Heart right ventricle (tissue), 16 donors: ENCODE measurements at regions not wholly inside any gene's neighbourhood (a gene's known extent, or its start where the extent isn't known, plus 50 kb on each side); places are given as distances from the start of the nearest gene placed in this dataset.

Source experiments
- ATAC-seq, 8 donors: fragments of 200-7000 bp; cut with Tn5 transposase; one replicate each; pipeline ENCODE4 v1.9.1; 2020; ENCODE audit warnings: mild to moderate bottlenecking in 8 of 8, moderate library complexity in 8 of 8, moderate number of reproducible peaks in 1 of 8
- DNase-seq, 2 donors: peaks; one replicate each; pipeline ENCODE4 v3.0.0-alpha.2; 2020
- H3K27ac ChIP-seq, 10 donors: fragments of 200-600 bp; sonication (generic) in 2 of 10; one replicate each; pipeline versions ENCODE4 v1.5.0 to v1.8.0; 2020 to 2022; ENCODE audit warnings: mild to moderate bottlenecking in 3 of 10
- H3K27me3 ChIP-seq, 7 donors: fragments of 200-600 bp; one replicate each; pipeline ENCODE4 v1.8.0; 2021 to 2022; ENCODE audit warnings: mild to moderate bottlenecking in 2 of 7
- H3K36me3 ChIP-seq, 9 donors: fragments of 200-600 bp; sonication (generic) in 1 of 9; one replicate each; pipeline versions ENCODE4 v1.5.0 to v1.8.0; 2020 to 2022; ENCODE audit warnings: mild to moderate bottlenecking in 2 of 9
- H3K4me1 ChIP-seq, 9 donors: fragments of 200-600 bp; sonication (generic) in 1 of 9; one replicate each; pipeline versions ENCODE4 v1.5.0 to v1.8.0; 2020 to 2022; ENCODE audit warnings: mild to moderate bottlenecking in 4 of 9
- H3K4me3 ChIP-seq, 10 donors: fragments of 200-600 bp; sonication (generic) in 2 of 10; one replicate each; pipeline versions ENCODE4 v1.5.0 to v1.8.0; 2020 to 2022; ENCODE audit warnings: mild to moderate bottlenecking in 7 of 10, moderate library complexity in 2 of 10
- H3K9me3 ChIP-seq, 11 donors: fragments of 200-600 bp in 10 of 11; sonication (generic) in 2 of 11; one replicate each; pipeline versions ENCODE4 v1.5.0 to v1.8.0; 2013 to 2022; ENCODE audit warnings: mild to moderate bottlenecking in 2 of 11, control low read depth in 1 of 11, moderate library complexity in 1 of 11
- WGBS, 2 donors: extraction: QIAGEN DNeasy Blood & Tissue Kit; methylation state at CpG; one replicate each; pipeline ENCODE4 v1.1.7; 2013; ENCODE audit warnings: inconsistent platforms in 1 of 2; 5-methylcytosine and 5-hydroxymethylcytosine counted together
- intact Hi-C, 10 donors: fragments of 100-400 bp; cut with DNase I; formaldehyde crosslinking; loops; one replicate each; pipeline versions ENCODE4 v1.11.1 to v1.14.2; 2022
- TF ChIP-seq, protein P1 (sequence below), 9 donors: fragments of 200-600 bp; sonication (generic) in 2 of 9; IDR thresholded peaks; one replicate each; pipeline versions ENCODE4 v1.5.0 to v1.8.0; 2021 to 2022; ENCODE audit warnings: antibody characterized with exemption in 9 of 9, mild to moderate bottlenecking in 5 of 9, moderate library complexity in 1 of 9
- donor health status: Arrhythmogenic right ventricular cardiomyopathy.
- donor health status: ischemic (EF 13 %, LVEDD 7.1; RV severe dilation, severe dysfunction).
- donor health status: healthy with polysubstance abuse.
- donor health status: DM: no; HTN: yes; CAD: no.
- donor health status: DM: no; HTN: no; CAD: no.
- donor health status: ischemic (EF 25% LVEDD 6.9; RV normal size, moderate dysfunction).
- donor health status: ischemic (EF 25% LVEDD 5.7; RV mildly dilated, moderate dysfunction).
- donor health status: healthy.
- donor health status: DM: yes; HTN: yes; CAD: no.
- donor health status: Ischemic cardiomyopathy.
- donor health status: ischemic (EF 35%, LVEDD 5.7; RV mildly dilated, moderate dysfunction).
- donor health status: nonischemic (EF 11% LVEDD 7.7; RV severe dilation, severe dysfunction).
- donor health status: DM: yes; HTN: yes; CAD: no.
- donor health status: PGD.
- donor health status: ischemic (EF 29% LVEDD 5.4; RV normal size, mild dysfunction).
- donor health status: nonischemic (EF 23%, LVEDD 6.1; RV moderate dilation, normal function).

DNA sequence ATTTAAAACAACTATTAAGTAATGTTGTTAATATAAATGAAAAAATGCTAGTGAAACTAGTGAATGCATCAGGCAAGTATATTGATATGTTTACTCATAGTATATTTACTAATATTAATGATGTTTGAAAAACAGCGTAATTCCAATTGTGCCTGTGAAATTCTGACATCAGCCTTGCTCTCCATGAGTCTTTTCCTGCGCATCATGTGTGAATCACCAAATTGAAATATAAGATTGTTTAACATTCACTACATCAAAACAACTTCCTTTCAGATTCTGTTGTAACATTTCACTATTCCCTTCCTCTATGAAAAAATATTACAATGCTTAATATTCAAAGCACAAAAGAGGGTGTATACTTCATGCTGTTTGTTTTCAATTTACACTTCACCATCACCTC lies 1995.9 kb upstream of the SEL1L start:
- 92 to 97% methylated on average over 2 of the region's 2 CpGs for WGBS, 2 donors
- no peaks in the 10 kb centered on the region for H3K4me1 ChIP-seq
- H3K36me3 ChIP-seq, result no peaks in the 10 kb centered on the region
- H3K27me3 ChIP-seq, result no peaks in the 10 kb centered on the region
- H3K4me3 ChIP-seq, result no peak overlapping the region
- no peak overlapping the region for H3K27ac ChIP-seq
- TF ChIP-seq, protein P1, sequence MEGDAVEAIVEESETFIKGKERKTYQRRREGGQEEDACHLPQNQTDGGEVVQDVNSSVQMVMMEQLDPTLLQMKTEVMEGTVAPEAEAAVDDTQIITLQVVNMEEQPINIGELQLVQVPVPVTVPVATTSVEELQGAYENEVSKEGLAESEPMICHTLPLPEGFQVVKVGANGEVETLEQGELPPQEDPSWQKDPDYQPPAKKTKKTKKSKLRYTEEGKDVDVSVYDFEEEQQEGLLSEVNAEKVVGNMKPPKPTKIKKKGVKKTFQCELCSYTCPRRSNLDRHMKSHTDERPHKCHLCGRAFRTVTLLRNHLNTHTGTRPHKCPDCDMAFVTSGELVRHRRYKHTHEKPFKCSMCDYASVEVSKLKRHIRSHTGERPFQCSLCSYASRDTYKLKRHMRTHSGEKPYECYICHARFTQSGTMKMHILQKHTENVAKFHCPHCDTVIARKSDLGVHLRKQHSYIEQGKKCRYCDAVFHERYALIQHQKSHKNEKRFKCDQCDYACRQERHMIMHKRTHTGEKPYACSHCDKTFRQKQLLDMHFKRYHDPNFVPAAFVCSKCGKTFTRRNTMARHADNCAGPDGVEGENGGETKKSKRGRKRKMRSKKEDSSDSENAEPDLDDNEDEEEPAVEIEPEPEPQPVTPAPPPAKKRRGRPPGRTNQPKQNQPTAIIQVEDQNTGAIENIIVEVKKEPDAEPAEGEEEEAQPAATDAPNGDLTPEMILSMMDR (IDR thresholded peaks at IDR 0.05), result no peak
- peaks cover 0 to 6% (median 0%) of the 10 kb centered on the region in 11 donors for H3K9me3 ChIP-seq
- no peak for ATAC-seq
- intact Hi-C loops, result no loop called here
- DNase-seq, result no peak

DNA sequence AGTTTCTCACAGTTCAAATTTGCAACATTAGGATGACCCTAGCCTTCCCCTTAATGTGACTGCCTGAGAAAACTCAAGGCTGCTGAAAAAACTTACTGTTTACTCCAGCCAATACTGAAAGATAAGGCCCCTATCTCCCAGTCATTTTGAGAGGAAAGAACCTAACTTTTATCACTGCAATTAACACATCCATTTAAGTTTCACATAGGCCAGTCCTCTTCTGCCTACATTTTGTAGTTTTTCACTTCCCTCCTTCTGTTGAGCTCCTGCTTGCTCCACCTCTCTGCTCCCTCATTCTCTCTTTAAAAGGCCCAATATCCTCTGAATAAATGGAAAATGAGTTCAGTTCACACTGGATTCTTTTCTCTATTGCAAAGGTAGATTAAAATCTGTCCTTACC lies 1996.2 kb upstream of the FLRT2 start:
- no peak for DNase-seq
- TF ChIP-seq, protein P1 (IDR thresholded peaks at IDR 0.05), result no peak
- Histone ChIP-seq H3K4me1 (no peaks in the 10 kb centered on the region), H3K4me3 (no peak overlapping the region), H3K9me3 (peaks cover 0 to 3% (median 0%) of the 10 kb centered on the region in 11 donors), H3K27me3 (no peaks in the 10 kb centered on the region), H3K27ac (no peak overlapping the region), H3K36me3 (no peaks in the 10 kb centered on the region)
- intact Hi-C loops, result no loop called here
- no peak for ATAC-seq

DNA sequence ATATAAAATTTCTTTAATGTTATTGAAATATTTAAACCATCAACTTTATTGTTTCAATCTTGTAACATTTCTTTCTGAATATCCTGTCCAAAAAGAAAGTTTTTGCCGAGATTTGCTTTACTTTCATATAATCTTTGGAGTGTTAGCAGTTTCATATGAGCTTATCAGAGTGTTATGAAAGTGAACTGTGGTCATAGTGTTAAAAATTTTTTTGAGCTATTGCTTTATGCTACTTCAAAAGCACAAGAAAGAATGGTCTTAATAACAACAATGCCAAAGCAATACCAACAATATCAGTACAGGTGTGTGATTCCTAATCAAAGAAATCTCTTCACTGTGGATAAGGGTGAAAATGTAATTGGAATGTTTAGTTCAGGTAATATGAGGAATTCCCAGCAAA lies 1994.9 kb upstream of the FLRT2 start:
- intact Hi-C loops, result no loop called here
- TF ChIP-seq, protein P1 (IDR thresholded peaks at IDR 0.05), result no peak
- Histone ChIP-seq H3K27ac (no peak overlapping the region), H3K27me3 (no peaks in the 10 kb centered on the region), H3K9me3 (peaks cover 0 to 3% (median 0%) of the 10 kb centered on the region in 11 donors), H3K36me3 (no peaks in the 10 kb centered on the region), H3K4me1 (no peaks in the 10 kb centered on the region), H3K4me3 (no peak overlapping the region)
- no peak for DNase-seq
- no peak for ATAC-seq
- 38 to 40% methylated on average over 1 of the region's 1 CpG for WGBS, 2 donors

DNA sequence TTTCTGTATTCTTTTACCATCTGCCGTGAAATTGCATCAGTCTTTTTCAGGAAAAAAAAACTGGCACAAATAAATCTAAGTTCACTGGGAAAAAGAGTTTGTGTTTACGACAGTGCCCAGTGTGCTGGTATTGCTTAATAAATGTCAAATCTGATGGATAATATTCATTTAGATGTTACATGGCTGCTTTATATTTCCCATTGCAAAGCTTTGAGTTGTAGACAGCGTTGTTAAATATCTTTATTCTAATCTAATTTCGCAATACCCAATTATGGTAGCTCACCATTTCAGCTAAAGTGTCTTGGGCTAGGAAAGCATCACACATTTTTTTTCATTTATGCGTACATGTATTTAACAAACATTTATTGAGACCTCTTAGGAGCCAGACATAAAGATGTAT lies 1994.5 kb upstream of the FLRT2 start:
- TF ChIP-seq, protein P1 (IDR thresholded peaks at IDR 0.05), result no peak
- H3K27ac ChIP-seq, result no peak overlapping the region
- 91 to 96% methylated on average over 5 of the region's 5 CpGs for WGBS, 2 donors
- H3K36me3 ChIP-seq, result no peaks in the 10 kb centered on the region
- no peaks in the 10 kb centered on the region for H3K4me1 ChIP-seq
- H3K27me3 ChIP-seq, result no peaks in the 10 kb centered on the region
- no peak overlapping the region for H3K4me3 ChIP-seq
- ATAC-seq (no peak), DNase-seq (no peak)
- intact Hi-C loops, result no loop called here
- peaks cover 0 to 3% (median 0%) of the 10 kb centered on the region in 11 donors for H3K9me3 ChIP-seq

DNA sequence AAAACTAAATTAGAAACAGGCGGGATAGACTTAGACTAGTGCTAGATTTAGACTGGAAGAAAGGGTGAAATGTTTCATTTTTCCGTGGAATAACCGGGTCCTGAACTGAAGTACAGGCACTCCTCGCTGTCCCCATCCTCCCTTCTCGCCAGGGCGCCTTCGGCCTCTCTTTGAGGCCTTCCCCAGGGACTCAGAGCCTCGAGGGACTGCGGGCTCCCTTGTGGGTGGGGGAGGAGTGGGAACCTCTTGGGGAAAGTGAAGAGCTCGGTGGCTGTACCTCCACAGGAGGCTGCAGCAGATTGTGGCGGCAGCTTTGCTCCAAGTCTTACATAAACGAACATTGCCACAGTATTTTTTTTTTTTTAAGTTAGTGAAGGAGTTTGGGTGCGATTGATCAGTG lies 1988.8 kb upstream of the FLRT2 start:
- TF ChIP-seq, protein P1 (IDR thresholded peaks at IDR 0.05), result no peak
- no peak for ATAC-seq
- WGBS, 2 donors, result 89 to 91% methylated on average over 13 of the region's 13 CpGs

More for the DNA sequence above, 1988.8 kb upstream of the FLRT2 start:
- DNase-seq, result no peak
- H3K36me3 ChIP-seq, result no peaks in the 10 kb centered on the region
- H3K27me3 ChIP-seq, result no peaks in the 10 kb centered on the region
- intact Hi-C loops, result no loop called here
- H3K4me3 ChIP-seq, result no peak overlapping the region
- H3K9me3 ChIP-seq, result peaks cover 0 to 4% (median 0%) of the 10 kb centered on the region in 11 donors
- no peaks in the 10 kb centered on the region for H3K4me1 ChIP-seq
- no peak overlapping the region for H3K27ac ChIP-seq
